PC-9 (cell line): ENCODE measurements at regions not wholly inside any gene's neighbourhood (a gene's known extent, or its start where the extent isn't known, plus 50 kb on each side); places are given as distances from the start of the nearest gene placed in this dataset.

Source experiments
- BruUV-seq: library from RNA; stranded (reverse); fragments of 400-500 nt; replicated peaks from 2 replicates; lab custom pipeline; 2021; lab: Mats Ljungman, UMichigan
- CTCF ChIA-PET: fragments of 300-600 bp; sonication (Branson Sonifier 250); formaldehyde crosslinking; loops from one replicate; lab custom pipeline; 2022; ENCODE audit warnings: antibody characterized with exemption; lab: Charles Lee
- POLR2A ChIA-PET: fragments of 300-600 bp; sonication (Branson Sonifier 250); formaldehyde crosslinking; loops from one replicate; lab custom pipeline; 2022; ENCODE audit warnings: antibody characterized with exemption; ENCODE audit not compliant: unreplicated experiment; lab: Charles Lee
- DNase-seq, 2 experiments: peaks; one replicate each; pipeline versions ENCODE4 v3.0.0 to v3.0.0-alpha.2; 2015 to 2022; ENCODE audit warnings: mixed read lengths in 1 of 2
- H2AFZ ChIP-seq: fragments of 200-600 bp; sonication (generic); 2 replicates; pipeline ENCODE4 v1.8.1; 2017; ENCODE audit warnings: antibody characterized with exemption
- H3F3A ChIP-seq: fragments of 200-600 bp; sonication (generic); 2 replicates; pipeline ENCODE4 v1.8.1; 2017; ENCODE audit warnings: antibody characterized with exemption, mild to moderate bottlenecking, low read depth; ENCODE audit not compliant: insufficient read depth
- H3K27ac ChIP-seq: fragments of 200-600 bp; sonication (generic); 2 replicates; pipeline ENCODE4 v1.6.1; 2016; ENCODE audit warnings: mixed run types
- H3K27me3 ChIP-seq: fragments of 200-600 bp; sonication (generic); 2 replicates; pipeline ENCODE4 v1.6.1; 2016; ENCODE audit warnings: low read depth, mixed run types; ENCODE audit not compliant: insufficient read depth
- H3K36me3 ChIP-seq: fragments of 200-600 bp; sonication (generic); 2 replicates; pipeline ENCODE4 v1.6.1; 2016; ENCODE audit warnings: low read depth, mixed run types
- H3K4me1 ChIP-seq: fragments of 200-600 bp; sonication (generic); replicated peaks from 2 replicates; pipeline ENCODE4 v1.6.1; 2016; ENCODE audit warnings: mixed run types; ENCODE audit not compliant: insufficient read depth
- H3K4me2 ChIP-seq: fragments of 200-600 bp; sonication (generic); 2 replicates; pipeline ENCODE4 v1.6.1; 2017; ENCODE audit warnings: mixed run types
- H3K4me3 ChIP-seq: fragments of 200-600 bp; sonication (generic); 2 replicates; pipeline ENCODE4 v1.6.1; 2016; ENCODE audit warnings: mixed run types
- H3K79me2 ChIP-seq: fragments of 200-600 bp; sonication (generic); 2 replicates; pipeline ENCODE4 v1.6.1; 2017; ENCODE audit warnings: low read depth, mixed run types
- H3K9me2 ChIP-seq: fragments of 200-600 bp; sonication (generic); 2 replicates; pipeline ENCODE4 v1.8.1; 2017; ENCODE audit warnings: mild to moderate bottlenecking; ENCODE audit not compliant: insufficient read depth
- H3K9me3 ChIP-seq: fragments of 200-600 bp; sonication (generic); 2 replicates; pipeline ENCODE4 v1.8.1; 2016; ENCODE audit warnings: low read depth; ENCODE audit not compliant: insufficient read depth
- H4K20me1 ChIP-seq: fragments of 200-600 bp; sonication (generic); 2 replicates; pipeline ENCODE4 v1.8.1; 2017; ENCODE audit not compliant: insufficient read depth
- EZH2 ChIP-seq: fragments of 200-600 bp; sonication (generic); IDR thresholded peaks from 2 replicates; pipeline ENCODE4 v1.8.0; 2017; ENCODE audit warnings: antibody characterized with exemption, low read depth
- intact Hi-C: fragments of 100-400 bp; cut with micrococcal nuclease; formaldehyde crosslinking; loops from one replicate; pipeline ENCODE4 v1.10.0; 2022; ENCODE audit not compliant: unreplicated experiment
- TF ChIP-seq, protein P1 (sequence below): fragments of 200-600 bp; sonication (generic); conservative IDR thresholded peaks from 2 replicates; pipeline ENCODE4 v1.6.1; 2017; ENCODE audit warnings: mixed run types, antibody characterized with exemption, mild to moderate bottlenecking, moderate library complexity

GRCh38 chrX:13440176-13440575, 120.3 kb upstream of the ATXN3L start:
- Histone ChIP-seq H3F3A (no peaks in the 10 kb centered on the region), H3K27me3 (no peaks in the 10 kb centered on the region), H3K4me1 (no peaks in the 10 kb centered on the region), H3K36me3 (no peaks in the 10 kb centered on the region), H3K4me3 (no peak overlapping the region), H3K9me2 (no peaks in the 10 kb centered on the region), H3K4me2 (no peak overlapping the region), H3K79me2 (no peaks in the 10 kb centered on the region), H2AFZ (no peak overlapping the region), H3K9me3 (no peaks in the 10 kb centered on the region), H3K27ac (no peak overlapping the region), H4K20me1 (no peaks in the 10 kb centered on the region)
- intact Hi-C loops = no loop called here
- no peak for TF ChIP-seq EZH2
- TF ChIP-seq, protein P1, sequence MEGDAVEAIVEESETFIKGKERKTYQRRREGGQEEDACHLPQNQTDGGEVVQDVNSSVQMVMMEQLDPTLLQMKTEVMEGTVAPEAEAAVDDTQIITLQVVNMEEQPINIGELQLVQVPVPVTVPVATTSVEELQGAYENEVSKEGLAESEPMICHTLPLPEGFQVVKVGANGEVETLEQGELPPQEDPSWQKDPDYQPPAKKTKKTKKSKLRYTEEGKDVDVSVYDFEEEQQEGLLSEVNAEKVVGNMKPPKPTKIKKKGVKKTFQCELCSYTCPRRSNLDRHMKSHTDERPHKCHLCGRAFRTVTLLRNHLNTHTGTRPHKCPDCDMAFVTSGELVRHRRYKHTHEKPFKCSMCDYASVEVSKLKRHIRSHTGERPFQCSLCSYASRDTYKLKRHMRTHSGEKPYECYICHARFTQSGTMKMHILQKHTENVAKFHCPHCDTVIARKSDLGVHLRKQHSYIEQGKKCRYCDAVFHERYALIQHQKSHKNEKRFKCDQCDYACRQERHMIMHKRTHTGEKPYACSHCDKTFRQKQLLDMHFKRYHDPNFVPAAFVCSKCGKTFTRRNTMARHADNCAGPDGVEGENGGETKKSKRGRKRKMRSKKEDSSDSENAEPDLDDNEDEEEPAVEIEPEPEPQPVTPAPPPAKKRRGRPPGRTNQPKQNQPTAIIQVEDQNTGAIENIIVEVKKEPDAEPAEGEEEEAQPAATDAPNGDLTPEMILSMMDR = no peak
- DNase-seq = no peak
- ChIA-PET CTCF (no interaction called here), POLR2A (no interaction called here)
- no TSS peak for BruUV-seq

DNA sequence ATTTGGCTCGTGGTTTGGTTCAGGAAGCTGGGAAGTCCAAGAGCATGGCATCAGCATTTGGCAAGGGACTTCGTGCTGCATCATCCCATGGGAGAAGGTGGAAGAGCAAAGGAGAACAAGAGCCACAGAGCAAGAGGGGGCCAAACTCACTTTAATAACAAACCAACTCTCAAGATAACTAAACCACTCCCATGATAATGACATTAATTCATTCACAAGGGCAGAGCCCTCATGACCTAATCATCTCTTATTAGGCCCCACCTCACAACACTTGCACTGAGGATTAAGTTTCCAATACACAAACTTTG, 113.4 kb upstream of the ATXN3L start:
- no peak overlapping the region for H3K4me2 ChIP-seq
- H3F3A ChIP-seq = peaks cover 14% of the 10 kb centered on the region; the same call in 1 of the 2 replicates
- no peak overlapping the region for H3K27ac ChIP-seq
- no peak for DNase-seq
- H3K4me3 ChIP-seq = no peak overlapping the region
- ChIA-PET POLR2A (no interaction called here), CTCF (no interaction called here)
- H3K27me3 ChIP-seq = no peaks in the 10 kb centered on the region
- H3K79me2 ChIP-seq = no peaks in the 10 kb centered on the region
- no peaks in the 10 kb centered on the region for H3K9me3 ChIP-seq
- intact Hi-C loops = no loop called here
- TF ChIP-seq, protein P1 = no peak
- no peak for TF ChIP-seq EZH2
- no peaks in the 10 kb centered on the region for H3K9me2 ChIP-seq
- BruUV-seq = no TSS peak
- H4K20me1 ChIP-seq = no peaks in the 10 kb centered on the region
- no peak overlapping the region for H2AFZ ChIP-seq
- no peaks in the 10 kb centered on the region for H3K36me3 ChIP-seq
- peaks cover 16% of the 10 kb centered on the region for H3K4me1 ChIP-seq

- Histone ChIP-seq H3K9me2 (no peaks in the 10 kb centered on the region), H3K4me3 (no peak overlapping the region), H3K79me2 (no peaks in the 10 kb centered on the region), H3K36me3 (no peaks in the 10 kb centered on the region), H3K9me3 (no peaks in the 10 kb centered on the region), H3K27me3 (no peaks in the 10 kb centered on the region), H3F3A (peaks cover 20% of the 10 kb centered on the region), H4K20me1 (no peaks in the 10 kb centered on the region), H2AFZ (no peak overlapping the region), H3K27ac (no peak overlapping the region), H3K4me1 (peaks cover 22% of the 10 kb centered on the region), H3K4me2 (no peak overlapping the region)
- no TSS peak for BruUV-seq
- TF ChIP-seq EZH2 = no peak
- TF ChIP-seq, protein P1 = no peak
- intact Hi-C loops = no loop called here
- no peak for DNase-seq
- POLR2A ChIA-PET = no interaction called here
- CTCF ChIA-PET = no interaction called here
Observed at GRCh38 chrX:13432414-13433297, 112.8 kb upstream of the ATXN3L start.
